SH-SY5Y (cell line): ENCODE measurements at regions not wholly inside any gene's neighbourhood (a gene's known extent, or its start where the extent isn't known, plus 50 kb on each side); places are given as distances from the start of the nearest gene placed in this dataset.

Experiments
- GATA2 ChIP-seq: IDR thresholded peaks from 2 replicates; pipeline ENCODE4 v1.6.1; 2011; ENCODE audit warnings: mild to moderate bottlenecking, low read depth, low read length
- GATA3 ChIP-seq: IDR thresholded peaks from 2 replicates; pipeline ENCODE4 v1.6.1; 2011; ENCODE audit warnings: low read depth, mild to moderate bottlenecking, low read length, moderate library complexity

DNA sequence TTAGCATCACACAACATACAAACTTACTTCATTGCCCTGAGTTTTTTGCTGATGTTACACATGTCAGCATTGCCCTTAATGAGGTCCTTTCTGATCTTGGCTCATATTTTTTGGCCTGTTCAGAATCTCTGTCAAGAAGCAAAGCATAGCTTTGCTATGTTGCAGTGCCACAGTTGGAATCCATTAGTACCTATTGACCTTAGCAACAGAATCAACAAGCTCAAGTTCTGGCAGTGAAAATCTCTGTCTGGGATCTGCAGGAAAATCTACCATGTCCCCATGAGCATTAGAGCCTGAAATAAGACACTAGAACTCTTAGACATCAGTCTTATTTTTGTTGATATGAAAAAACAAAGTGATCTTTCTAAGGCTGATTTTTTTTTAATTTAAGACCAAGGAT, 105.6 kb upstream of the FHL2 start:
- TF ChIP-seq GATA3 (0 out of 2 replicates have a peak, but pooled peaks have one; percentile 29), GATA2 (peak; percentile 36; the same call in 1 of the 2 replicates)

DNA sequence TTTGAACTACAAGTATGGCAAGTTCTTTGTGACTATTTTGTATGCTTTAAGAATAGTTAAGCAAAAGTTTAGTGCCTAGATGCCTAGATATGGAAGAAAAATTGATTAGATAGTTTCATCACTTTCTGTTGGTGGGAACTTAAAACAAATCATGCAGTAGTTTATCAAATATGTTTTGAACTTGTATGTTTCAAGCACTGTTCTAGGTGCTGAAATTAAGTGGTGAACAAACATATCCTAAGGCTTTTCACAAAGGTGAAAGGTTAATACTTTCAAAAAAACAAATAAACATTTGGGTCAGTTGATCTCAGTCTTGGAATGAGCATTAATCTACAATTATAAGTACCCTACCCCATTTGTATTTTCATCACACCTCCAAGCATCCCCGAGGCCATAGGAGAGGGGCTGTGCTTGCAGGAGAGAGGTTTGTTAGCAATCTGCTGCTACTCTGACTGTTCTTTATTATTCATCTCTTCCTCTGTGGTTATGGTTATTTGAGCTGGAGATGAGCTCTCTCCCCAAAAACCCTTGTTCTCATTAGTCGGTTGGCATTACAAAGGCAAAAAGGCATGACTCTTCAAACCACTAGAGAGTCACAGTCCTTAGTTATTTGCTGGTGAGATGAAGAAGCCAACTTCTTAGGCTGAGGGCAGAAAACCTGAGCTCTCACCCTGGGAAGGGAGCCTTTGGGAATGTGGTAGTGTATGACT, 103.9 kb upstream of the FHL2 start:
- TF ChIP-seq GATA3 (no peak), GATA2 (no peak)

DNA sequence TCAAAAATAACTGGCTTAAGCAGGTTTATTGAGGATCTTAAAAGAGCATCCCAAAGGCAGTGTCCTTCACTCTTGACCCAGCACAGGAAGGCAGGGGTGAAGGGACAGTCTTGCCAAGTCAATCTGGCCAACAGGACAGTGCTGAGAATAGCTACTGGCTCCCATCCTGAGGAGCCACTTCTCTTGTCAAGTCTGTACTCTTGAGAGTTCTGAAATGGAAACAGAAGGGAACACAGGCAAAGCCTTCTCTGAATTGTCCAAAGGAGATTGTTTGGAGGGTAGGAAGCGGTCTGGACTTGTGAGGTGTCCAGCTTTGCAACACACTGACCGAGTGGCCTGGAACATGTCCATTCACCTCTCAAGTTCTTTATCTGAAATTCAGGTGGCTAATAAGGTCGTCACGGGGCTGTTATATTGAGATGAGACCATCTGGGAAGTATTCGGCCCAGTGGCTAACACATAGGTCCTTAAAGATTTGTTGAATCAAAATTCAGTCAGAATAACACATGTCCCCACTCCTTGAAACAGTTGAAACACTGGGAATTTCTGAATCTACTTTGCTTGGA, 99.5 kb upstream of the FHL2 start:
- no peak for TF ChIP-seq GATA2
- no peak for TF ChIP-seq GATA3

DNA sequence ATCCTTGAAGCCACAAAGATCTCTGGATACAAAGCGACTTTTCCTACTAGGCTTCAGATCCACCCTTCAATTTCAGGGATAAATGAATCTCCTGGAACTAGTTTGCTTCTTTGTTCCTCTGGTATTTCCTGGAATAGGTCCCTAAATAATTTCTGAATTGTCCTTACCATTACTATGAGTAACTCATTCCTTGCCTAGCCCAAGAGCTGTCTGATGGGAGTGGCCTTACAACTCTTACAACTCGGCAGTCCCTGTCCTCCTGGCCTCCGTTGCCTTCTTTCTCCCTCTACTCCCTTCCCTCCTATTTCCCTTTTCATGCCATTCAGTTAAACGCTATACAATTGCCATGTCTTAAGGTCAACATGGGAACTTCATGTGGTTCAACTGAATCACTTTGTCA, 98.2 kb upstream of the FHL2 start:
- TF ChIP-seq GATA2: no peak
- no peak for TF ChIP-seq GATA3

DNA sequence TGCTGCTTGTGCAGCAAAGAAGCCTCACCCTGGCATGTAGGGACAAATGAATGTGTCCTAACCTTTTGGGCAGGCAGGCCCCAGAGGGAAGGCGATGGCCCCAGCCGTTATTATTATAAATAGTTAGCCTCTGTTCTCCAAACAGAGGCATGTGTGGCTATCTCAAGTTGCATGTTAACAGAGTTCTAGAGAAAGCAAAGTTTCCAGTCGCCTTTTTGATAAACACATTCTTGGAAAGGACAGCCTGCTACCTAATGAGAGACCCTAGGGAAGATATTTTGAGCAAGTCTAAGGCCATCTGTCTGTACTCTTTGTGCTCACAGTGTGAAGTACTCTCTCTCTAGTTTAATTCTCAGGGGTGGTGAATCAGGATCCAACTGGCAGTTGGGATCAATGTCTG, 97.4 kb upstream of the FHL2 start:
- no peak for TF ChIP-seq GATA3
- no peak for TF ChIP-seq GATA2

DNA sequence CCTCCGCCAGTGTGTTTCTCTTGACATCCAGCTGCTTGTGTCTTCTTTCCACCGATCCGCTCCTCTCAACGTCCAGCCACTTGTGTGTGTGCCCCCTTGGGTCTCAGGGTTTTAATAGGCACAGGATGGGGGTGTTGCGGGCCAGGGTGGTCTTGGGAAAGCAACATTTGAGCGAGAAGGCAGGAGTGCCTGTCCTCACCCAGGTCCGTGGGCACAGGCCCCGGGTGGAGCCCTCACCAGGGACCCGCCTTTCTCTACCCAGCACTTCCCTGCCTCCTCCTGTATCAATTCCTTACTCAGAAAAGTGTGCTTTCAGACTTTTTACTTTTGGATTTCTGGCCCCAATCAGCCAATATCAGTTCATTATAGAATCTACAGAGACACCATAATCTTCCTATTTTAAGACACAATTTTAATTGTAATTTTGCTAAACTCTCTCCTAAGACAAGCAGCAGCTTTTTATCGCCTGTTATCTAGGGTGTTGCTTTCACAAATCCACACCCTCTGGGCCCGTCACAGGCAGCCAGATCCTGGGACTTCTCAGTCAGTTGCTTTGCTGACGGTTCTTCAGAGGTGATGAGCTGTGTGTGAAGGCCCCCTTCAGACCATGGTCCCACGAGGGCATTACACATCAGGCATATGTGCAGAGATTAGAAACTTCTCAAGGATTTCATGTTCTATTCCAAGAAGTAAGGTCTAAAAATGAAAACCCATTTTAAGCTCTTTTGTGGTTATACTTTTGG, 96.0 kb upstream of the FHL2 start:
- TF ChIP-seq GATA2 (no peak), GATA3 (no peak)

DNA sequence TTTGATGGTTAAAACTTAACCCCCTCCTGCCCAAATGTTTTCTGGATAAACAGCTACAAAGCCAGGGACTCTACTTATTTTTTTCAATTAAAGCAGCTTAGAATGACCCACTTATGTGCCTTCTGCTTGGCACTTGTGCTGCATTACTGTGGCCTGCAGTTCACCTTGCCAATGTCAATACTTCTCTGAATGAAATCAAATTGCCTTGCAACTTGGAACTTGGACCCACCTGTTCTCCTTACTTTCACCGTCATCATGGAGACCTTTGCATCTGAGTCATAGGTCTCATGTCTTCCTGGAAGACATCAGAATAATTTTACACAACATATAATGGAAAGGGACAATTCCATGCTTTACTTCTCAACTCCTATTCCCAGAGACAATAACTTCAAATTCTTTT, 92.1 kb upstream of the FHL2 start:
- no peak for TF ChIP-seq GATA2
- TF ChIP-seq GATA3: no peak

DNA sequence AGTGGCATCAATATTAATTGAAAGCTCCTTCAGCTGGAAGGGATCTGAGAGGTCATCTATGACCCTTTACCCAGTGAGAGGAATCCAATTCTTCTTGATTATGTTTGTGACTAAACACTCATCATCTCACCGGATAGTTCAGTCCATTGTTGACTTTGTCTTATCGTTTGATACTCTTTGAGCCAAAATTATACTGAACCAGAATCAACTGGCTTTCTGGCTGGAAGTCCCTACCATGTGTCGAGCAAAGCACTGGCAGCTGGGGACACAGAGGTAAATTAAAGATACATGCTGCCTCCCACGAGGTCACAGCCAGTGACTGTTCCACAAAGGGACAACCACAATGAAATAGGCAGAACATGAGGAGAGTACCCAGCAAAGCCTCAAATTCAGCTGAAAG, 91.4 kb upstream of the FHL2 start:
- no peak for TF ChIP-seq GATA3
- no peak for TF ChIP-seq GATA2

DNA sequence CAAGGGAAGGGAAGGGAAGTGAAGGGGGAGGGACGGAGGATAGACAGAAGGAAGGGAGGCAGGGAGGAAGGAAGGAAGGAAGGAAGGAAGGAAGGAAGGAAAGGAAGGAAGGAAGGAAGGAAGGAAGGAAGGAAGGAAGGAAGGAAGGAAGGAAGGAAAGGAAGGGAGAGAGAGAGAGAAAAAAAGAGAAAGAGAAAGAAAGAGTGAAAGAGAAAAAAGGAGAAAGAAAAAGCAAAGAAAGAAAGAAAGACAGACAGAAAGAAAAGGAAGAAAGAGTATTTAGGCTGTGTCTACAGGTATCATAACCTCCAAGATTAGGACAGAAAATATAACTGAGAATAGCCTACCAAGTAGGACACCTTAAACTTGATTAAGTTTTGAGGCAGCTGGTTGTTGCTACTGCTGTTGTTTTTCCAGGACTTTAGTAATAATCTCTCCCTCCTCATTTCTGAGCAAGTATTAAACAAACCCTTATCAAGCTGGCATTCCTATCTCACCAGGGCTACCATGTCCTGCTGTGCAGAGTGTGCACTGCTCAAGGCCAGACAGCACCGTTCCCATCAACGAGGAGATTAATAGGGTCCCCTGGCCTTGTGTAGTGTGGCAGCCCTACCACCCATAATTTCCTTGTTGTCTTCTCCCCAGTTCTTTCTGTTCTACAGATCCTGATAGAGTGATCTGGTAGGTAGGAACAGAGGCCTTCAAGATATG, 90.5 kb upstream of the FHL2 start:
- TF ChIP-seq GATA3 (no peak), GATA2 (no peak)

DNA sequence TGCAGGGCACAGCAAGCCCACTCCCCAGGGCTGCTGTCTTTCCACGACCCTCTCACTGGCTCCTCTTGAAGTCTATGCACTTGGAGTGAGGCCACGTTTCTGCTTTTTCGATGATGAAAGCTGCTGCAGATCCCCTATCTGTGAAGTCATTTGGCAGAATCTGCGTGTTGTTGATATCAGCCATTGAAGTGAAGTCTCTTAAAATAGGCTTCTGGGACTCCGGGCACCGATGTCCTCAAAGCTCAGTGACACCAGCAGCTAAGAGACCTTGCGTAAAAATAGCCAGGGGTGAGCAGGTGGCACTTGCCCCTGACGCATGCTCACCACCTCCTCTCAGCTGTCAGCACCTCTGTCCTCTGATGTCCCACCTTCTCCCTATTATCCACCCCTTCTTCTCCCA, 89.4 kb upstream of the FHL2 start:
- TF ChIP-seq GATA2 (no peak), GATA3 (no peak)

DNA sequence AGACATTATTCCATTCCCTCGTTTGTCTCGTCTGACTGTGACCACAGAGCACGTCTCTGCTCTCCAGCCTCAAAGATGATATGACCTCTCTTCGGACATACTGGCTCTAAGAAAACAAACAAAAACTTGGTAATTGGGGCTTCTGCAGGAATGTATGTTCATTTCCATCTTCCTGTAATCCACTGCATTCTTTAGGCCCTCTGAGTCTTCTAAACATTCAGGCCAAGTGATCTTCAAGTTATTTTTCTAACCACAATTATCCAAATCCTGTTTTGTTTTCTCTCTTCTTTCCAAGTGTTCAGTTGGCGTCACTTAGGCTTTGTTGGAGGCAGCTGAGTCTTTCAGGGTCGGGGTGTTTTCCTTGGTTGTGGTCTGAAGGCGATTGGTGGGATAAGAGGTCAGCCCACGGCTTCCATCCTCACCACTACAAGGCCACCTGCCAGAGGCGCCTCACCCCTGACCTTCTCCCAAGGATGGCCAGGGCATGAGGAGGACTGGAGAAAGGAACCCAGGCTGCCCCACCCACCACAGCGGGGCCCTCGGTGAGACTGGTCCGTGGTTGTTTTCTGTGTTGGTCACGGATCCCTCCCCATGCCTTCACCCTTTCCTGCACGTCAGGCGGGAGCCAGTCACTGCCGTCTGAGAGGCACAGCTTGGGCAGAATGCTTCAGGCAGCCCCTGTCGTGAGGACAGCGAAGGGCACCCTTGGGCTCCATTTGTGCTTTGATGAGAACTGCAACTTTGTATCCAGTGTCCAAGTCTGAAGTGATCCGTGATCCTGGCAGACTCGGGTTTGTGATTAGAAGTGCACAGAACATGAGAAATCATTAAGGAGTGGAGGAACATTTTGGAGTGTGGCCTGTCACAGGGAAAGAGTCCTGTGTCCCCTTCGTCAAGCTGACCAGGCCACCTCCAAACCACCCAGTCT, 88.6 kb upstream of the FHL2 start:
- TF ChIP-seq GATA2: no peak
- no peak for TF ChIP-seq GATA3

DNA sequence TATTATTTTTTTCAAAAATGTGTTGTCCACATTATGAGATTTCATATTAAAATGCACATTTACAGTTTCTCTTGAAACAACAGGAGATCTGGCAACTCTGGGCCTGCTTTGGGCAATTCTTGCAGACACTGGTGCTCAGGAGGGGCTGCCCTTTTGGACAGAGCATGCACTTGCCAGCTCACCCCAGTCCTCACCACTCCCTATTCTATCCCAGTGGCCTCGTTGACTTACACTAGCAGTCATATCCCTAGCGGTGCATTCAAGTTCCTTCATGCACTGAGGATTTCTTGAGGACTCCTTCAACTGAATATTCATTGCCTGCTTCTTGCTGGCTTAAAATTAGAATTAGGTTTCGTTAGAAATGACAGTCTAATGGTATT, 87.9 kb upstream of the FHL2 start:
- TF ChIP-seq GATA3 (no peak), GATA2 (no peak)

DNA sequence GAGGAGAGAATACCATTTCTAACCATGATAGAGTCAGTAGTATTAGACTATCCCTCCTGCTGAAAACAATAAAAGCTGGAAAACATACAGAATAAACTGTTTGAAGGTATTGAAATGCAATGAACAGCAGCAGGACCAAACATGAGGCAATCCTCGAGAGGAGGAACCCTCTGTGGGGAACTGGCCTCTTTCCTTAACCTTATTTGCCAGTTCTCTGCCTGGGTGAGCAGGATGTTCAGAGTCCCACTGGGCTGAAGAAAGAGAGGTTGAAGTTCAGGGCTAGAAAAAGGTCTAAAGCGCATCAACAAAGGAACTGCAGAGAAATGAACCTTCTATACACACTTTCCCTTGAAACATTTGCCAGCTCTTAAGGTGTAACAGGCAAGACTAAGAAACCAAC, 79.8 kb upstream of the FHL2 start:
- TF ChIP-seq GATA2 (no peak), GATA3 (no peak)

DNA sequence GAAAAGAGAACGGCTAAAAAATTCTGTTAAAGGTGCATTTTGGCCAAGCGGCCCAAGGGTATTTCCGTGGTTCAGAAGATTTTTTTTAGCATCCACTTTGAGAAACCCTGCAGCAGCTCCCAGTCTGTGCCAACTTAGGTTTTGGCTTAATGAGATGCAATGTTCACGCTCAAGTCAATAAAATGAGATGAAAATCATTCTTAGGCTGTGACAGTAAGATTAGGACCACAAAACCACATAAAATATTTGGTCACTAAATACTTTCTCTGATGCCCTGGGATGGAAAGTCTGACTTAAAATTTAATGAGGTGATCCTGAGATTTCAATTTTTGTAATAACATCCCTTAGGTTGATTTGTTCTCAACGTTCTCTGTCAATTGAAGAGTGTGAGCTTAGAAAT, 74.2 kb upstream of the FHL2 start:
- TF ChIP-seq GATA3: no peak
- TF ChIP-seq GATA2: no peak
